Stimulated activated CD4-positive, alpha-beta T cell treated with anti-CD3 and anti-CD28 coated beads, Interleukin-2, amount 100 ng/mL, for 48 hours (primary cell): ENCODE measurements at regions not wholly inside any gene's neighbourhood (a gene's known extent, or its start where the extent isn't known, plus 50 kb on each side); places are given as distances from the start of the nearest gene placed in this dataset.

Source experiments
- DNase-seq, 2 donors: peaks; one replicate each; pipeline ENCODE4 v3.0.0-alpha.2; 2020

- DNase-seq = no peak
Measured at GRCh38 chr12:93254911-93255310, 122.8 kb upstream of the NUDT4 start.

- no peak for DNase-seq
Measured at GRCh38 chr12:93256256-93256969, 121.3 kb upstream of the NUDT4 start.

GRCh38 chr12:93261505-93262094 is 116.1 kb upstream of the NUDT4 start:
- no peak for DNase-seq

- DNase-seq = no peak
Measured at GRCh38 chr12:93272997-93273396, 104.7 kb upstream of the NUDT4 start.

GRCh38 chr12:93273834-93274564 is 103.7 kb upstream of the NUDT4 start:
- DNase-seq = no peak

- DNase-seq = no peak
Measured at GRCh38 chr12:93274937-93275336, 102.8 kb upstream of the NUDT4 start.

- no peak for DNase-seq
Measured at GRCh38 chr12:93275589-93275988, 102.1 kb upstream of the NUDT4 start.

- no peak for DNase-seq
Measured at GRCh38 chr12:93279565-93280412, 97.9 kb upstream of the NUDT4 start.

GRCh38 chr12:93287149-93287548 is 90.6 kb upstream of the NUDT4 start:
- DNase-seq = no peak

GRCh38 chr12:93288626-93289025 is 89.1 kb upstream of the NUDT4 start:
- no peak for DNase-seq

- no peak for DNase-seq
Measured at GRCh38 chr12:93290391-93290790, 87.3 kb upstream of the NUDT4 start.

GRCh38 chr12:93292213-93292612 is 85.5 kb upstream of the NUDT4 start:
- DNase-seq = no peak

- no peak for DNase-seq
Measured at GRCh38 chr12:93292731-93293566, 84.8 kb upstream of the NUDT4 start.

- no peak for DNase-seq
Measured at GRCh38 chr12:93297032-93297431, 80.7 kb upstream of the NUDT4 start.

GRCh38 chr12:93297536-93297935 is 80.2 kb upstream of the NUDT4 start:
- DNase-seq = no peak

GRCh38 chr12:93299262-93299846 is 78.4 kb upstream of the NUDT4 start:
- no peak for DNase-seq

- DNase-seq = no peak
Measured at GRCh38 chr12:93300611-93301021, 77.1 kb upstream of the NUDT4 start.

- no peak for DNase-seq
Measured at GRCh38 chr12:93302331-93303229, 75.1 kb upstream of the NUDT4 start.

GRCh38 chr12:93306636-93307035 is 71.1 kb upstream of the NUDT4 start:
- no peak for DNase-seq

- no peak for DNase-seq
Measured at GRCh38 chr12:93308281-93308680, 69.4 kb upstream of the NUDT4 start.

- no peak for DNase-seq
Measured at GRCh38 chr12:93311827-93312226, 65.9 kb upstream of the NUDT4 start.
